ENCODE measurements at regions not wholly inside any gene's neighbourhood (a gene's known extent, or its start where the extent isn't known, plus 50 kb on each side); places are given as distances from the start of the nearest gene placed in this dataset.
"Not testable (repeated sequence)": the region's sequence is repeated elsewhere in the genome, so short reads cannot be mapped to it uniquely, and the experiment has no call there.

- no peak for DNase-seq (ENCODE audit: low spot score)
Observed at GRCh38 chrX:8025705-8026104, 98.5 kb upstream of the PNPLA4 start.

GRCh38 chrX:8018934-8019333, 91.7 kb upstream of the PNPLA4 start:
- no peak for DNase-seq (ENCODE audit: low spot score)

GRCh38 chrX:8010105-8010504, 82.9 kb upstream of the PNPLA4 start:
- DNase-seq (ENCODE audit: low spot score), result no peak

DNA sequence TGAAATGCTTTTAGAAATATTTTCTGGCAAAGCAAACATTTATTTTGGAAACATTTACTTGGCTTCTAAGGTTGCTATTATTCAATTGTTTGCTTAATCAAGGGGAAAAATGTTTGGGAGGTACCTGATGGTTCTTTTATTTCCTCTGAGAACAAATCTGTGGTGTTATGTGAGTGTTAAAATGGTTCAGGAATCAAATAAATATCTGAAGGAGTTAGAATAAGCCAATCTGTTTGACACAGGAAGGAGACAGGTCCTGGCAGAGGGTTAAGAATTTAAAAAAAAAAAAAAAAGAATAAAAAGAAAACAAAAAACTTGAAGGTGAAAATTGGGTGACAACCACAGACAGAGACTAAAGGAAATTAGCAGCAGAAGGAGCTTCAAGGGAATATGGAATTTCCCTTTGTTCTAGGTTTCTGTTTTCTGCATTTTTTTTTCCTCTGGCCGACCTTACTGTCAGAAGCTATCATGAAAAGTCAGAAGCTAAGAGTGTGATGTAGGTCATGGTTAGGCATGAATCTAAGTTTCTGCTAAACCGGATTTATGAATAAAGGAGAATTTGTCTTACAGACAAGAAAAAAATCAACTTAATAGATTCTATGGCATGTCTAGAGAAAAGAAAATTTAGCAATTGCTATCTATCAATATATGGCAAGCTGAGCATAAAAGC, 78.6 kb upstream of the PNPLA4 start:
- no peak for DNase-seq (ENCODE audit: low spot score)

- no peak for DNase-seq (ENCODE audit: low spot score)
Observed at GRCh38 chrX:8003147-8003883, 76.1 kb upstream of the PNPLA4 start.

DNA sequence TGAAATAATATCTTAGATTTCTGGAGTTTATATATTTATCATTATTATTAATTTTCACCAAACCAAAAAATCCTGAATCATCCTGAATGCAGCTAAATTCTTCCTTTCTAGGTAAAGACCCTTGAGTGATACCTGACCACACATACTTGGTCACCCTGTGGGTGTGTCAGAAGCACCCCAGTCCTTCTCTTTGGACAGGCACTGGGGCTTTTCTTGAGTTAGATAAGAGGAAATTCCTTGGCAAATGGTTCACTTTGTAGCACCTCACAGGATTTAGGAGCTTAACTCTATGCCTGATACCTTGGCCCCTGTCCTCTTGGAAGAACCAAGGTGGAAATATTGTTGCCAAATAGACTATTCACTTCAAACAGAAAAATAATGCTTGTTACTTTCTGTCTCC, 69.6 kb upstream of the PNPLA4 start:
- no peak for DNase-seq (ENCODE audit: low spot score)

GRCh38 chrX:7996414-7996813, 69.2 kb upstream of the PNPLA4 start:
- DNase-seq (ENCODE audit: low spot score), result peak; percentile 21

GRCh38 chrX:7993873-7994272, 66.7 kb upstream of the PNPLA4 start:
- DNase-seq (ENCODE audit: low spot score), result no peak

GRCh38 chrX:7988013-7988759, 61.0 kb upstream of the PNPLA4 start:
- not testable (repeated sequence) for DNase-seq (ENCODE audit: low spot score)

GRCh38 chrX:7987160-7988012, 60.2 kb upstream of the PNPLA4 start:
- DNase-seq (ENCODE audit: low spot score), result no peak

- not testable (repeated sequence) for DNase-seq (ENCODE audit: low spot score)
Observed at GRCh38 chrX:7986738-7987137, 59.5 kb upstream of the PNPLA4 start.

GRCh38 chrX:7985568-7985967, 58.4 kb upstream of the PNPLA4 start:
- no peak for DNase-seq (ENCODE audit: low spot score)

DNA sequence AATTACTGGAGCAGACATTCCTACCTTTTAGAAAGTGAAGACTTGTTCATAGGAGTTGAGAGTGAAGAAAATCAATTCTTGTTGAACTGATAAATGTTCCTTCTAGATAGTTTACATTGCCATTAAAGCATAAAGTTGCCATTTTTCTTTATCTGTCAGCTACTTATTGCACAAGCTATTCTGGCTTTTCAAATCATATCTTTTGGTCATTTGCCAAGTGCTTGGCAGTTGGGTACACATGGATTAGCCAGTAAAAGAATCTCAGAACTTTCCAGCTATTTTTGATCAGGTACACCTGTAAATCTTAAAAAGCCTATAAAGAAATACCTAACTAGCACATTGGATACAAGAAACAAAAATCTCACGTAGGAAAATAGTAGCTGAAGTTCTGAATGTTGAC, 56.4 kb upstream of the PNPLA4 start:
- no peak for DNase-seq (ENCODE audit: low spot score)
